ENCODE measurements at regions not wholly inside any gene's neighbourhood (a gene's known extent, or its start where the extent isn't known, plus 50 kb on each side); places are given as distances from the start of the nearest gene placed in this dataset.
"Not testable (repeated sequence)": the region's sequence is repeated elsewhere in the genome, so short reads cannot be mapped to it uniquely, and the experiment has no call there.

- TF ChIP-seq CTCF (conservative IDR thresholded peaks at IDR 0.05; ENCODE audit: low read length): peak; percentile 58
- peak; percentile 25 for DNase-seq (ENCODE audit: low read depth)
- H3K4me3 ChIP-seq (ENCODE audit: low read length): no peak overlapping the region
These were observed 257.7 kb upstream of the FOXF1 start for GRCh38 chr16:86252596-86252995.

GRCh38 chr16:86255966-86256365, 254.4 kb upstream of the FOXF1 start:
- DNase-seq (ENCODE audit: low read depth): no peak
- no peak for TF ChIP-seq CTCF (conservative IDR thresholded peaks at IDR 0.05; ENCODE audit: low read length)
- H3K4me3 ChIP-seq (ENCODE audit: low read length): no peak overlapping the region

- no peak for DNase-seq (ENCODE audit: low read depth)
- no peak overlapping the region for H3K4me3 ChIP-seq (ENCODE audit: low read length)
- no peak for TF ChIP-seq CTCF (conservative IDR thresholded peaks at IDR 0.05; ENCODE audit: low read length)
These were observed 253.3 kb upstream of the FOXF1 start for GRCh38 chr16:86256995-86257394.

- no peak for TF ChIP-seq CTCF (conservative IDR thresholded peaks at IDR 0.05; ENCODE audit: low read length)
- no peak for DNase-seq (ENCODE audit: low read depth)
- H3K4me3 ChIP-seq (ENCODE audit: low read length): no peak overlapping the region
These were observed 252.8 kb upstream of the FOXF1 start for GRCh38 chr16:86257546-86257945.

GRCh38 chr16:86258713-86259112, 251.6 kb upstream of the FOXF1 start:
- H3K4me3 ChIP-seq (ENCODE audit: low read length): no peak overlapping the region

GRCh38 chr16:86259499-86259898, 250.8 kb upstream of the FOXF1 start:
- TF ChIP-seq CTCF (conservative IDR thresholded peaks at IDR 0.05; ENCODE audit: low read length): no peak
- no peak overlapping the region for H3K4me3 ChIP-seq (ENCODE audit: low read length)

More at GRCh38 chr16:86258713-86259112, 251.6 kb upstream of the FOXF1 start:
- DNase-seq (ENCODE audit: low read depth): peak; percentile 17
- no peak for TF ChIP-seq CTCF (conservative IDR thresholded peaks at IDR 0.05; ENCODE audit: low read length)

GRCh38 chr16:86261379-86261778, 248.9 kb upstream of the FOXF1 start:
- TF ChIP-seq CTCF (conservative IDR thresholded peaks at IDR 0.05; ENCODE audit: low read length): no peak
- no peak for DNase-seq (ENCODE audit: low read depth)
- H3K4me3 ChIP-seq (ENCODE audit: low read length): no peak overlapping the region

More at GRCh38 chr16:86259499-86259898, 250.8 kb upstream of the FOXF1 start:
- no peak for DNase-seq (ENCODE audit: low read depth)

GRCh38 chr16:86267657-86268056, 242.7 kb upstream of the FOXF1 start:
- H3K4me3 ChIP-seq (ENCODE audit: low read length); DNase-seq (ENCODE audit: low read depth): not testable (repeated sequence)
